ENCODE measurements at regions not wholly inside any gene's neighbourhood (a gene's known extent, or its start where the extent isn't known, plus 50 kb on each side); places are given as distances from the start of the nearest gene placed in this dataset.

- no peak for DNase-seq (ENCODE audit: low read depth, low spot score)
Measured at GRCh38 chr18:76771192-76771799, 51.1 kb upstream of the ZNF236 start.

GRCh38 chr18:76767954-76768353, 54.4 kb upstream of the ZNF236 start:
- Histone ChIP-seq H3K9ac (ENCODE audit: insufficient read length) (no peak overlapping the region), H3K9me3 (ENCODE audit: low read depth, low read length) (no peaks in the 10 kb centered on the region), H3K36me3 (ENCODE audit: insufficient read depth, low read length) (no peaks in the 10 kb centered on the region), H3K27ac (no peak overlapping the region), H3K4me3 (no peak overlapping the region)
- no peak for DNase-seq (ENCODE audit: low read depth, low spot score)
- TF ChIP-seq POLR2AphosphoS5 (IDR thresholded peaks at IDR 0.05; ENCODE audit: borderline replicate concordance, low read depth, low read length), result no peak
- no peak for TF ChIP-seq FOXP2 (optimal IDR thresholded peaks at IDR 0.05; ENCODE audit: control extremely low read depth, extremely low read length, insufficient read depth)
- no peak for TF ChIP-seq EZH2 (IDR thresholded peaks at IDR 0.05)

More at GRCh38 chr18:76771192-76771799, 51.1 kb upstream of the ZNF236 start:
- Histone ChIP-seq H3K9me3 (ENCODE audit: low read depth, low read length) (no peaks in the 10 kb centered on the region), H3K4me3 (no peak overlapping the region), H3K9ac (ENCODE audit: insufficient read length) (no peak overlapping the region), H3K27ac (no peak overlapping the region), H3K36me3 (ENCODE audit: insufficient read depth, low read length) (no peaks in the 10 kb centered on the region)
- TF ChIP-seq EZH2 (IDR thresholded peaks at IDR 0.05) (no peak), POLR2AphosphoS5 (IDR thresholded peaks at IDR 0.05; ENCODE audit: borderline replicate concordance, low read depth, low read length) (no peak), FOXP2 (optimal IDR thresholded peaks at IDR 0.05; ENCODE audit: control extremely low read depth, extremely low read length, insufficient read depth) (no peak)

GRCh38 chr18:76766429-76766828, 55.9 kb upstream of the ZNF236 start:
- TF ChIP-seq EZH2 (IDR thresholded peaks at IDR 0.05), result no peak
- TF ChIP-seq FOXP2 (optimal IDR thresholded peaks at IDR 0.05; ENCODE audit: control extremely low read depth, extremely low read length, insufficient read depth), result no peak
- no peak for TF ChIP-seq POLR2AphosphoS5 (IDR thresholded peaks at IDR 0.05; ENCODE audit: borderline replicate concordance, low read depth, low read length)
- DNase-seq (ENCODE audit: low read depth, low spot score), result no peak
- no peaks in the 10 kb centered on the region for H3K36me3 ChIP-seq (ENCODE audit: insufficient read depth, low read length)
- H3K9ac ChIP-seq (ENCODE audit: insufficient read length), result no peak overlapping the region
- no peak overlapping the region for H3K27ac ChIP-seq
- no peak overlapping the region for H3K4me3 ChIP-seq
- H3K9me3 ChIP-seq (ENCODE audit: low read depth, low read length), result no peaks in the 10 kb centered on the region

- Histone ChIP-seq H3K27ac (no peak overlapping the region), H3K4me3 (no peak overlapping the region), H3K36me3 (ENCODE audit: insufficient read depth, low read length) (no peaks in the 10 kb centered on the region), H3K9me3 (ENCODE audit: low read depth, low read length) (no peaks in the 10 kb centered on the region), H3K9ac (ENCODE audit: insufficient read length) (no peak overlapping the region)
- no peak for TF ChIP-seq POLR2AphosphoS5 (IDR thresholded peaks at IDR 0.05; ENCODE audit: borderline replicate concordance, low read depth, low read length)
- TF ChIP-seq EZH2 (IDR thresholded peaks at IDR 0.05), result no peak
- TF ChIP-seq FOXP2 (optimal IDR thresholded peaks at IDR 0.05; ENCODE audit: control extremely low read depth, extremely low read length, insufficient read depth), result no peak
- no peak for DNase-seq (ENCODE audit: low read depth, low spot score)
Measured at GRCh38 chr18:76765649-76766048, 56.7 kb upstream of the ZNF236 start.

GRCh38 chr18:76764291-76764901, 58.0 kb upstream of the ZNF236 start:
- DNase-seq (ENCODE audit: low read depth, low spot score), result no peak
- H3K4me3 ChIP-seq, result no peak overlapping the region
- no peak for TF ChIP-seq FOXP2 (optimal IDR thresholded peaks at IDR 0.05; ENCODE audit: control extremely low read depth, extremely low read length, insufficient read depth)
- no peak for TF ChIP-seq EZH2 (IDR thresholded peaks at IDR 0.05)
- no peak for TF ChIP-seq POLR2AphosphoS5 (IDR thresholded peaks at IDR 0.05; ENCODE audit: borderline replicate concordance, low read depth, low read length)
- H3K36me3 ChIP-seq (ENCODE audit: insufficient read depth, low read length), result no peaks in the 10 kb centered on the region
- no peaks in the 10 kb centered on the region for H3K9me3 ChIP-seq (ENCODE audit: low read depth, low read length)
- H3K9ac ChIP-seq (ENCODE audit: insufficient read length), result no peak overlapping the region
- H3K27ac ChIP-seq, result no peak overlapping the region

GRCh38 chr18:76759056-76759455, 63.3 kb upstream of the ZNF236 start:
- no peak overlapping the region for H3K4me3 ChIP-seq
- no peak for DNase-seq (ENCODE audit: low read depth, low spot score)
- H3K9me3 ChIP-seq (ENCODE audit: low read depth, low read length), result no peaks in the 10 kb centered on the region
- no peak overlapping the region for H3K27ac ChIP-seq
- H3K9ac ChIP-seq (ENCODE audit: insufficient read length), result no peak overlapping the region
- no peaks in the 10 kb centered on the region for H3K36me3 ChIP-seq (ENCODE audit: insufficient read depth, low read length)
- no peak for TF ChIP-seq POLR2AphosphoS5 (IDR thresholded peaks at IDR 0.05; ENCODE audit: borderline replicate concordance, low read depth, low read length)
- no peak for TF ChIP-seq FOXP2 (optimal IDR thresholded peaks at IDR 0.05; ENCODE audit: control extremely low read depth, extremely low read length, insufficient read depth)
- TF ChIP-seq EZH2 (IDR thresholded peaks at IDR 0.05), result no peak

- Histone ChIP-seq H3K9ac (ENCODE audit: insufficient read length) (no peak overlapping the region), H3K36me3 (ENCODE audit: insufficient read depth, low read length) (no peaks in the 10 kb centered on the region), H3K27ac (no peak overlapping the region), H3K4me3 (no peak overlapping the region), H3K9me3 (ENCODE audit: low read depth, low read length) (no peaks in the 10 kb centered on the region)
- TF ChIP-seq FOXP2 (optimal IDR thresholded peaks at IDR 0.05; ENCODE audit: control extremely low read depth, extremely low read length, insufficient read depth) (no peak), POLR2AphosphoS5 (IDR thresholded peaks at IDR 0.05; ENCODE audit: borderline replicate concordance, low read depth, low read length) (no peak), EZH2 (IDR thresholded peaks at IDR 0.05) (no peak)
- no peak for DNase-seq (ENCODE audit: low read depth, low spot score)
Measured at GRCh38 chr18:76757925-76758324, 64.4 kb upstream of the ZNF236 start.

GRCh38 chr18:76757335-76757734, 65.0 kb upstream of the ZNF236 start:
- TF ChIP-seq FOXP2 (optimal IDR thresholded peaks at IDR 0.05; ENCODE audit: control extremely low read depth, extremely low read length, insufficient read depth) (no peak), EZH2 (IDR thresholded peaks at IDR 0.05) (no peak), POLR2AphosphoS5 (IDR thresholded peaks at IDR 0.05; ENCODE audit: borderline replicate concordance, low read depth, low read length) (no peak)
- Histone ChIP-seq H3K27ac (no peak overlapping the region), H3K36me3 (ENCODE audit: insufficient read depth, low read length) (no peaks in the 10 kb centered on the region), H3K9ac (ENCODE audit: insufficient read length) (no peak overlapping the region), H3K9me3 (ENCODE audit: low read depth, low read length) (no peaks in the 10 kb centered on the region), H3K4me3 (no peak overlapping the region)
- DNase-seq (ENCODE audit: low read depth, low spot score), result no peak

All from SK-N-MC (cell line).